ENCODE measurements at regions not wholly inside any gene's neighbourhood (a gene's known extent, or its start where the extent isn't known, plus 50 kb on each side); places are given as distances from the start of the nearest gene placed in this dataset.

DNA sequence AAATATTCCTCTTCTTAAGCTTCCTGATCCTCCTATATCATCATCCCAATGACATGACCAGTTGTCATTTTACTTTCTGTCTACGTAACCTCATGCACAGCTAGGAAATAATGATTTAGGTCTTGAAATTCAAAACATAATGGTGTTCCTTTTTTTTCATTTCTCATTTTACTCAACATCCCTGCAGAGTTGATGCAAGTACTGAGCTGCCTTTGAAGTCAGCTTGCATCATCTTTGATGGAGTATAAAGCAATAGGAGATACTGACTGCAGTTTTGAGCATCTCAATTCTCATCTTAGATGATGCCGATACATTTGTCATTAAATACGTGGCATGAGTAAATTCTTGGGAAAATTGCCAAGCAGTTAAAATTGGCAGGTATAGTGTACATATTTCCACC, 346.1 kb downstream of the ZIC1 start:
- TF ChIP-seq CTCF (IDR thresholded peaks at IDR 0.05), result no peak
- TF ChIP-seq POLR2AphosphoS5 (IDR thresholded peaks at IDR 0.05; ENCODE audit: insufficient read depth in 1 of 2, low read depth in 1 of 2), result no peak
- no peak for TF ChIP-seq POLR2A (IDR thresholded peaks at IDR 0.05)
